CD8-positive, alpha-beta memory T cell (primary cell): ENCODE measurements at regions not wholly inside any gene's neighbourhood (a gene's known extent, or its start where the extent isn't known, plus 50 kb on each side); places are given as distances from the start of the nearest gene placed in this dataset.
"Not testable (repeated sequence)": the region's sequence is repeated elsewhere in the genome, so short reads cannot be mapped to it uniquely, and the experiment has no call there.

Source experiments
- CTCF ChIA-PET: fragments of 350-600 bp; sonication (Branson Sonifier 250); formaldehyde crosslinking; loops from one replicate; lab custom pipeline; 2021; ENCODE audit warnings: antibody characterized with exemption; lab: Charles Lee
- POLR2A ChIA-PET: fragments of 350-600 bp; sonication (Branson Sonifier 250); formaldehyde crosslinking; loops from one replicate; lab custom pipeline; 2021; ENCODE audit warnings: antibody characterized with exemption; lab: Charles Lee
- DNase-seq, 5 donors: peaks; one replicate each; pipeline versions ENCODE4 v3.0.0 to v3.0.0-alpha.2; 2020 to 2022; ENCODE audit warnings: mixed read lengths in 1 of 5
- H3K27ac ChIP-seq: one replicate; pipeline ENCODE4 v1.7.0; 2013; ENCODE audit warnings: low read depth, mild to moderate bottlenecking, low read length, moderate library complexity
- H3K27me3 ChIP-seq: 2 replicates; pipeline ENCODE4 v1.7.0; 2013; ENCODE audit warnings: low read length, mild to moderate bottlenecking; ENCODE audit not compliant: insufficient read depth, poor library complexity, severe bottlenecking
- H3K36me3 ChIP-seq: 2 replicates; pipeline ENCODE4 v1.7.0; 2013; ENCODE audit warnings: mild to moderate bottlenecking, low read length, moderate library complexity; ENCODE audit not compliant: insufficient read depth
- H3K4me1 ChIP-seq: 2 replicates; pipeline ENCODE4 v1.7.0; 2013; ENCODE audit warnings: mild to moderate bottlenecking, low read length, moderate library complexity; ENCODE audit not compliant: insufficient read depth
- H3K4me3 ChIP-seq: 2 replicates; pipeline ENCODE4 v1.7.0; 2013; ENCODE audit warnings: mild to moderate bottlenecking, low read length
- H3K9me3 ChIP-seq: 2 replicates; pipeline ENCODE4 v1.7.0; 2013; ENCODE audit warnings: mild to moderate bottlenecking, low read length
- H3K27ac Mint-ChIP-seq, 8 donors: one replicate each; pipeline ENCODE4 v1.8.0; 2020 to 2021; ENCODE audit warnings: mixed read lengths in 8 of 8, mild to moderate bottlenecking in 6 of 8, inconsistent platforms in 3 of 8, moderate library complexity in 3 of 8
- H3K27me3 Mint-ChIP-seq, 2 donors: one replicate each; pipeline ENCODE4 v1.8.0; 2020 to 2021; ENCODE audit warnings: mixed read lengths in 2 of 2, mild to moderate bottlenecking in 1 of 2, moderate library complexity in 1 of 2
- H3K36me3 Mint-ChIP-seq, 3 donors: one replicate each; pipeline ENCODE4 v1.8.0; 2020 to 2021; ENCODE audit warnings: mixed read lengths in 3 of 3, inconsistent platforms in 1 of 3, mild to moderate bottlenecking in 1 of 3
- H3K4me1 Mint-ChIP-seq, 3 donors: one replicate each; pipeline ENCODE4 v1.8.0; 2020 to 2021; ENCODE audit warnings: mixed read lengths in 3 of 3, inconsistent platforms in 1 of 3, mild to moderate bottlenecking in 1 of 3
- H3K4me3 Mint-ChIP-seq, 7 donors: one replicate each; pipeline ENCODE4 v1.8.0; 2020 to 2021; ENCODE audit warnings: mixed read lengths in 7 of 7, mild to moderate bottlenecking in 6 of 7, moderate library complexity in 4 of 7, inconsistent platforms in 2 of 7
- H3K9me3 Mint-ChIP-seq, 5 donors: one replicate each; pipeline ENCODE4 v1.8.0; 2020 to 2022; ENCODE audit warnings: mixed read lengths in 5 of 5, mild to moderate bottlenecking in 3 of 5, moderate library complexity in 2 of 5, inconsistent platforms in 1 of 5

- POLR2A ChIA-PET, H3K4me3 ChIP-seq, H3K27ac Mint-ChIP-seq, H3K27me3 ChIP-seq, H3K4me3 Mint-ChIP-seq, H3K27ac ChIP-seq, CTCF ChIA-PET, H3K4me1 ChIP-seq, H3K36me3 Mint-ChIP-seq, H3K36me3 ChIP-seq, DNase-seq, H3K27me3 Mint-ChIP-seq, H3K4me1 Mint-ChIP-seq, H3K9me3 ChIP-seq: not testable (repeated sequence)
- H3K9me3 Mint-ChIP-seq: peaks cover 9 to 37% (median 23%) of the 10 kb centered on the region in 5 donors
Observed at GRCh38 chr7:42554932-42555331, 317.9 kb upstream of the GLI3 start.

DNA sequence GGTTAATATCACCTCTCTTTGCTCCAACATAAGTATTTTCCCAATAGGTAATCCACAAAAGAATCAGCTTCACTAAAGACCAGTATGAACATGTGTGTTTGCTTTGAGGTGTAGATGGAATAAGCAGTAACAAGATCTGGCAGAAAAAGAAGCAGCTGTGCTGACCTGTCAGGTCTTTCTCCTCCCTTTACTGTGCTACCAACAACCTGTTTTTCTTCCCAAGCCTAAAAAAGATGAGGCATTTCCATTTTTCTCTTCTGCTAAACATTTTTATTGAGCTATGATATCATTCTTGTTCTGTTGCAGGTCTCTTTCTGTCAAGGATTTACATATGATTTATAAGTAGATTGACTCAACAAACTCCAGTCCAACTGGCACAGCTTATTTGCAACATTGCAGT, 315.2 kb upstream of the GLI3 start:
- H3K27ac ChIP-seq: no peak overlapping the region
- no peak for DNase-seq
- Mint-ChIP-seq H3K9me3 (peaks cover 11 to 31% (median 20%) of the 10 kb centered on the region in 5 donors), H3K4me1 (no peaks in the 10 kb centered on the region), H3K27ac (no peak overlapping the region), H3K4me3 (no peak overlapping the region), H3K36me3 (no peaks in the 10 kb centered on the region), H3K27me3 (no peaks in the 10 kb centered on the region)
- ChIA-PET CTCF (interaction anchor here (0.8 kb wide), 1 partner anchor 10 kb away, joined by 3 read pairs; no protein-coding TSS in a partner anchor), POLR2A (no interaction called here)
- no peaks in the 10 kb centered on the region for H3K9me3 ChIP-seq
- H3K4me1 ChIP-seq: no peaks in the 10 kb centered on the region
- no peak overlapping the region for H3K4me3 ChIP-seq
- H3K36me3 ChIP-seq: no peaks in the 10 kb centered on the region
- H3K27me3 ChIP-seq: no peaks in the 10 kb centered on the region

DNA sequence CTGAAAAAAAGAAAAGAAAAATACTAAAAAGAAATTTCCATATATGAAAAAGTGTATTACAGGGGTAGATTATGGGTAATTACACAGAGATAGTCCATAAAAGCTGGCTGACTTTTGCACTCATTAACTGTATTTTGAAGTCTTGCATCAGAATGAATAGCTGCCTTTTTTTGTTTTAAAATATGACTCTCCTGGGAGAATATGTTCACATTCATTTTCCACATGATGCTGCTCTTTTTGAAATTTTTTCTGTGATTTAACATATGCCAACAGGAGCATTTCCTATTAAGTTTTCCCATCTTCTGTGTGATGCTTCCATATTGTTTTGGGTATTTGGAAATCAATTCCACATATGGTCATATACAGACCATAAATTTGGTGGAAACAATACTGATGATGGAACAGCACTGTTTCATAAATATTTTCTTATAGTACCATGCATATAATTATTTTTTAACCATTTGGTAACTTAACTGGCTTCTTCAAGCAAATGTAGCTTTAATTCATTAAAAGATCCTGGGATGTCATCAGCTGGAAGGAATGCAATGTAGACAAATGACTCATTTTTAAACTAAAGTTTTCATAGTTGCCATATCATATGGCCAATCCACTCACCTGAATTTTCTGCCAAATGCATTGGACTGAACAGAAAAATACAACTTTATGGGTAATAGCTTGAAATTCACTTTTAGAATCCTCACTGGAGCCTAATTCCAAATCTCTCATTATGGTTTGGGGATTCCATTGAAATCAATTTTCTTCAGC, 313.9 kb upstream of the GLI3 start:
- ChIA-PET POLR2A (no interaction called here), CTCF (no interaction called here)
- Mint-ChIP-seq H3K4me1 (no peaks in the 10 kb centered on the region), H3K27ac (no peak overlapping the region), H3K9me3 (peaks cover 11 to 19% (median 17%) of the 10 kb centered on the region in 5 donors), H3K36me3 (no peaks in the 10 kb centered on the region), H3K27me3 (no peaks in the 10 kb centered on the region), H3K4me3 (no peak overlapping the region)
- no peak for DNase-seq
- H3K36me3 ChIP-seq: no peaks in the 10 kb centered on the region
- no peaks in the 10 kb centered on the region for H3K9me3 ChIP-seq
- H3K27me3 ChIP-seq: no peaks in the 10 kb centered on the region
- no peak overlapping the region for H3K27ac ChIP-seq
- no peaks in the 10 kb centered on the region for H3K4me1 ChIP-seq
- no peak overlapping the region for H3K4me3 ChIP-seq

DNA sequence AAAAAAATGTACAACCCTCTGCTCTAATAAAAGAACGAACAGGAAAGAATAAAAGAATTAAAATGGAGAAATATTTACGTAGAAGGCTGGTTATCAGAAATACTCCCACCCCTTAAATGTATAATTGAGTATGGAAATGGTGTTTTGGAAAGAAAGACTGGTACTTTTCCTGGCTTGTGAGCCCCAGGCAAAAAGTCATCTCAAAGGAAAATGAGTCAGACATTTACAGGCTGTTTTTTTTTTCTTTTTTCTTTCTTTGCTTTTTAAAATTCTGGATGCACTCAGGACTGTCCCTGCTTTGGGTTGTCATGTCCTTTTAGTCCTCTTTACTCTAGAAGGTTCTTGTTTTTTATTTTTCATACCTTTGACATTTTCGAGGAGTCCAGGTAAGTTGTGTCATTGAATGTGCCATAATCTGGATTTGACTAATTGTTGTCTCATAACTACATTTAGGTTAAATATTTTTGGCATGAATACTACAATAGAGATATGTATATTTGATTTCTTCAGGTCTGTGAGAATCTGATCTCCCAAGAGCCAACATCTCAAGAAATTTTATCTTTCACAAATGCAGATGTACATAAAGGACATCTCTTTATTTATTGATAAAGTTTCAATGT, 313.0 kb upstream of the GLI3 start:
- no peaks in the 10 kb centered on the region for H3K36me3 Mint-ChIP-seq
- POLR2A ChIA-PET: no interaction called here
- no peaks in the 10 kb centered on the region for H3K36me3 ChIP-seq
- H3K4me1 Mint-ChIP-seq: no peaks in the 10 kb centered on the region
- no peaks in the 10 kb centered on the region for H3K9me3 ChIP-seq
- H3K27ac ChIP-seq: no peak overlapping the region
- no peaks in the 10 kb centered on the region for H3K27me3 Mint-ChIP-seq
- no peak overlapping the region for H3K4me3 ChIP-seq
- H3K4me1 ChIP-seq: no peaks in the 10 kb centered on the region
- CTCF ChIA-PET: no interaction called here
- no peak for DNase-seq
- H3K27ac Mint-ChIP-seq: no peak overlapping the region
- H3K9me3 Mint-ChIP-seq: peaks cover 7 to 10% (median 9%) of the 10 kb centered on the region in 5 donors
- no peak overlapping the region for H3K4me3 Mint-ChIP-seq
- H3K27me3 ChIP-seq: no peaks in the 10 kb centered on the region

DNA sequence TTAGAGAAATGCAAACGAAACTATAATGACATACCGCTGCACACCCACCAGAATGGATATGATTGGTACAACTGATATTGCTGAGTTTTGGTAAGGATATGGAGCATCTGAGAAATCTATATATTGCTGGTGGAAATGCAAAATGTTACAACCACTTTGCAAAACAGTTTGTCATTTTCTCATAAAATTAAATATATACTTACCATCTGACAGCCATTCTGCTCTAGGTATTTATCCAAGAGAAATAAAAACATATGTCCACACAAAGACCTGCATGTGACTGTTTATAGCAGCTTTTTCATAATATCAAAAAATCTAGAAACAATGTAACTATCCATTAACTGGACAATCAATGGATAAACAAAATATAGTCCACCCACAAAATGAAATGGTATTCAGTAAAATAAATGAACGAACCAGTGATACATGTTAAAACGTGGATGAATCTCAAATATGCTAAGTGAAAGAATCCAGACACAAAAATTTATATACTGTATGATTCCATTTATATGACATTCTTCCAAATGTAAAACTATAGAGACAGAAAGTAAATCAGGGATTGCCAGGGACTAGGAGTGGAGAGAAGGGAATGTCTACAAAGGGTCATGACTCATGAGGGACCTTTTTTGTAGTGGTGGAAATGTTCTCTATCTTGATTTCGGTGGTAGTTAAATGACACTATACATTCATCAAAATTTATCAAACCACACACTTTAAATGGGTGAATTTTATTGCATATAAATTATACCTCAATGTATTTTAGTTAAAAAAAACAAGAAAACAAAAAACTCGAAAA, 312.0 kb upstream of the GLI3 start:
- no peaks in the 10 kb centered on the region for H3K9me3 ChIP-seq
- H3K4me3 Mint-ChIP-seq: no peak overlapping the region
- no peaks in the 10 kb centered on the region for H3K27me3 ChIP-seq
- H3K36me3 Mint-ChIP-seq: no peaks in the 10 kb centered on the region
- H3K9me3 Mint-ChIP-seq: peaks cover 2 to 9% (median 7%) of the 10 kb centered on the region in 5 donors
- H3K36me3 ChIP-seq: no peaks in the 10 kb centered on the region
- ChIA-PET POLR2A (no interaction called here), CTCF (no interaction called here)
- H3K4me1 Mint-ChIP-seq: no peaks in the 10 kb centered on the region
- no peak overlapping the region for H3K27ac Mint-ChIP-seq
- no peak for DNase-seq
- H3K27ac ChIP-seq: no peak overlapping the region
- no peak overlapping the region for H3K4me3 ChIP-seq
- H3K27me3 Mint-ChIP-seq: no peaks in the 10 kb centered on the region
- no peaks in the 10 kb centered on the region for H3K4me1 ChIP-seq

GRCh38 chr7:42545049-42545724, 308.2 kb upstream of the GLI3 start:
- Histone ChIP-seq H3K4me3 (no peak overlapping the region), H3K4me1 (no peaks in the 10 kb centered on the region), H3K27ac (no peak overlapping the region), H3K9me3 (no peaks in the 10 kb centered on the region), H3K27me3 (no peaks in the 10 kb centered on the region), H3K36me3 (no peaks in the 10 kb centered on the region)
- ChIA-PET POLR2A (no interaction called here), CTCF (no interaction called here)
- DNase-seq: no peak
- H3K27ac Mint-ChIP-seq: no peak overlapping the region
- no peaks in the 10 kb centered on the region for H3K36me3 Mint-ChIP-seq
- H3K9me3 Mint-ChIP-seq: peaks cover 0 to 9% (median 5%) of the 10 kb centered on the region in 5 donors
- peaks cover 0 to 2% of the 10 kb centered on the region in 2 donors for H3K27me3 Mint-ChIP-seq
- H3K4me1 Mint-ChIP-seq: no peaks in the 10 kb centered on the region
- no peak overlapping the region for H3K4me3 Mint-ChIP-seq

DNA sequence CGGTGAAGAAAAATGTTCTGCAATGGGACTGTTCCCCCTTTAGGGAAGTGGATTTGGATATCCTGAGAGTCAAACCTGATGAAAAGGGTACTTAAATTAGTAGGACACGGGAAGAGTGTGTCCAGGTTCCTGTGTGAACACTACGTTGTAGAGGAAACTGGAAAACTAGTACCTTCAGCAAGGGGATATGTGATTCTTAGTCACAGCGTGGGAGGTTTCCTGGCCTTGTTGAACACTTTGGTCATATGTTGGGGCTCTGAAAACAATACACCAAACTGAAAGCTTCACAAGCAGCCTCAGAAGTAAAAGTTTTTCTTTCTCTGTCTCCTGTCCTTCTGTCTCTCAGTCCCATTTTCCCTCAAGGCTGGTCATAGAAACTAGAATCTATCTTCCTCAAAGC, 306.9 kb upstream of the GLI3 start:
- no peak overlapping the region for H3K27ac Mint-ChIP-seq
- H3K36me3 Mint-ChIP-seq: no peaks in the 10 kb centered on the region
- Histone ChIP-seq H3K9me3 (no peaks in the 10 kb centered on the region), H3K27ac (no peak overlapping the region), H3K27me3 (no peaks in the 10 kb centered on the region), H3K4me1 (no peaks in the 10 kb centered on the region), H3K4me3 (no peak overlapping the region), H3K36me3 (no peaks in the 10 kb centered on the region)
- ChIA-PET POLR2A (no interaction called here), CTCF (no interaction called here)
- no peaks in the 10 kb centered on the region for H3K4me1 Mint-ChIP-seq
- no peak overlapping the region for H3K4me3 Mint-ChIP-seq
- H3K9me3 Mint-ChIP-seq: peaks cover 0 to 9% (median 3%) of the 10 kb centered on the region in 5 donors
- H3K27me3 Mint-ChIP-seq: peaks cover 0 to 2% of the 10 kb centered on the region in 2 donors
- no peak for DNase-seq

GRCh38 chr7:42542446-42542845, 305.4 kb upstream of the GLI3 start:
- H3K27me3 Mint-ChIP-seq, DNase-seq, POLR2A ChIA-PET, H3K36me3 Mint-ChIP-seq, H3K27ac ChIP-seq, H3K4me3 Mint-ChIP-seq, H3K9me3 Mint-ChIP-seq, H3K4me1 ChIP-seq, H3K9me3 ChIP-seq, H3K4me3 ChIP-seq, H3K27ac Mint-ChIP-seq, H3K27me3 ChIP-seq, H3K4me1 Mint-ChIP-seq, H3K36me3 ChIP-seq: not testable (repeated sequence)
- CTCF ChIA-PET: interaction anchor here (1.1 kb wide), 1 partner anchor 10 kb away, joined by 3 read pairs; no protein-coding TSS in a partner anchor
